TTC549 (cell line): ENCODE measurements at regions not wholly inside any gene's neighbourhood (a gene's known extent, or its start where the extent isn't known, plus 50 kb on each side); places are given as distances from the start of the nearest gene placed in this dataset.

Source experiments
- FAIRE-seq: peaks from 2 replicates; lab custom pipeline; 2012; peaks lifted over from hg19 to GRCh38; lab: Jason Lieb, UNC

DNA sequence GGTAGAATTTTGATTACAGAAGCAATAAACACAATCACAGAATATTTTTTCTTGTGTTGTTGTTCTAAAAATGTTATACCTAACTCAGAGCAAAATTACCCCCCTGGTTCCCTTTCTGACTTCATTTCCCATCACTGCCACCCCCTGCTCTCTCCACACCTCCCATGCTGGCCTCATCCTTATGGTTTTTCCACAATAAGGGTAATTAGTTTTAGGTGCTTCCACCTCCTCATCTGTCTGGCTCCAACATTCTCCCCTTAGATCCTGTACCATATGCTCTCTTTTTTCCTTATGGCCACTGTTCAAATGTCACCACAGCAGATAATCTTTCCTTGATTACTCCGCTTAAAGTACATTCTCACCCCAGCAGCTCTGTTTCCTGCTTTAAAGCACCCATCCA, 2208.6 kb downstream of the MRPL39 start:
- no peak for FAIRE-seq

DNA sequence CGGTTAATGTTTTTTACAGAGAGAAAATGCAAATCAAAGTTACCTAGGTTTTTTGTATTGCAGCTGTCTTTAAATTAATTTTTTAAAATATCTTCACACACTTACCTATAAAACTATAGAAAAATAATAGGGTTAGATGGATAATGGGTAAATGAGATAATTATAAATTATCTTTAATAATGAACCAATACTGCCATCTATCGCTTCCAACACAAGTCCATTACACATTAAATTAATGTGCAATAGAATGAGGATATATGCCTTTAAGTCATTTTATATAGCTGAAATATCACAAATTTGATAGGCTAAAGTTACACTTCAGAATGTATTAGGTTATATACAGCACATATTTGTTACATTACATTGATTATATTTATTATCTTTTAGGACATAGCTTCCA, 2212.8 kb downstream of the MRPL39 start:
- no peak for FAIRE-seq

DNA sequence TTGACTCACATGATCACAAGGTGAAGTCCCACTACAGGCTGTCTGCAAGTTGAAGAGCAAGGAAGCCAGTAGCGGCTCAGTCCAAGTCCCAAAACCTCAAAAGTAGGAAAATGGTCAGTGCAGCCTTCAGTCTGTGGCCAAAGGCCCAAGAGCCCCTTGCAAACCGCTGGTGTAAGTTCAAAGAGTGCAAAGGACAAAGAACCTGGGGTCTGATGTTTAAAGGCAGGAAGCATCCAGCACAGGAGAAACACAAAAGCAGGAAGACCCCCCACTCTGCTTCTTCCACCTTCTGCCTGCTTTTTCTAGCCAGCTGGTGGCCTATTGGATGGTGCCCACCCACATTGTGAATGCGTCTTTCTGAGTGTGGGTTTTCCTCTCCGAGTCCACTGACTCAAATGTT, 2222.6 kb downstream of the MRPL39 start:
- no peak for FAIRE-seq

DNA sequence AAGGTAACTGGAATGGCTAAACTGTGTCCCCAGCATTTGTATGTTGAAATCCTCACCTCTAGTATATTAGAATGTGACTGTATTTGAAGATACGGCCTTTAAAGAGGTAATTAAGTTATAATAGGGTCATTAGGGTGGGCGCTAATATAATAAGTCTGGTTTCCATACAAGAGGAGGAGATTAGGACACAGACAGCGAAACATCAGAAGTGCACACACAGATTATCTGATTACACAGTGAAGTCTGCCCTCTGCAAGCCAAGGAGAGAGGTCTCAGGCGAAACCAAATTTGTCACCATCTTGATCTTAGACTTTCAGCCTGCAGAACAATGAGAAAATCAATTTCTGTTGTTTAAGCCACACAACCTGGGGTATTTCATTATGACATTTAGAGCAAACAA, 2233.1 kb downstream of the MRPL39 start:
- no peak for FAIRE-seq

GRCh38 chr21:23356905-23357304, 2250.4 kb downstream of the MRPL39 start:
- no peak for FAIRE-seq

DNA sequence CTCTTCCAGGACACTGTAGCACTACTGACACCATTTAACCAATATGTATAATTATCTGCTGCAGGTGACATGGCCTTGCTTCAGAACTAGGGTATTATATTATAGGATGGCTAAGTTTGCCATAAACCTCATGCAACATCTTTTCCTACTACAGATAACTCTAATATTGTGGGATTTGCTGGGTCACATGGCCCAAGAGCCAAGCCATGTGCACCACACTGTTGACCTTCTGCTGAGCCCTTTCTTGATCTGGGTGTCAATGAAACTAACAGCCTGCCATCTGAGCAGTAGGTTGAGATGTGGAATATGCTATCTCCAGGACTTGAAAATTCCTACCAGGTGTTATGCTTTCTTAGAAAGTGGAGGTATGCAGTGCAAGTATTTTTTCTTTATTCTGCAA, 2291.1 kb downstream of the MRPL39 start:
- FAIRE-seq, result no peak

GRCh38 chr21:23308741-23309140, 2298.5 kb downstream of the MRPL39 start:
- FAIRE-seq, result no peak

DNA sequence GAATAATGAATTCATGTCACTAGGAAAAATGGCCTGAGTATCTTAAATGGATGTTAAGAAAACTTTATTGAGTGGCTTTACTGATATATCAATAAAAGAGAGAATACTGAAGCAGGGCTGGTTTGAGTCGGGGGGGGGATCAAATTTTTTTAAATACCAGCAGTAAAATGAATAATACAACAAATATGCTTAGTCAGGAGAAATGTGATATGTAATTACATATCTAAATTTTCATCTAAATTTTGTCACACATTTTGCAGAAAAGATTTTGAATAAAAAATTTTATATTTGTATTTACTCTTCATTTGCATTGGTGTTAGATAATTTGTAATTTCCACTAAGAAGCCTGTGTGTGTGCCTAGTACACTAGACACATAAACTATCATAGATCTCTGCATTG, 2300.2 kb downstream of the MRPL39 start:
- FAIRE-seq, result no peak

GRCh38 chr21:23292292-23292691, 2294.1 kb downstream of the NCAM2 start:
- FAIRE-seq, result no peak

- FAIRE-seq, result no peak
Measured at GRCh38 chr21:23281917-23282316, 2283.7 kb downstream of the NCAM2 start.

- no peak for FAIRE-seq
Measured at GRCh38 chr21:23249760-23250159, 2251.6 kb downstream of the NCAM2 start.

DNA sequence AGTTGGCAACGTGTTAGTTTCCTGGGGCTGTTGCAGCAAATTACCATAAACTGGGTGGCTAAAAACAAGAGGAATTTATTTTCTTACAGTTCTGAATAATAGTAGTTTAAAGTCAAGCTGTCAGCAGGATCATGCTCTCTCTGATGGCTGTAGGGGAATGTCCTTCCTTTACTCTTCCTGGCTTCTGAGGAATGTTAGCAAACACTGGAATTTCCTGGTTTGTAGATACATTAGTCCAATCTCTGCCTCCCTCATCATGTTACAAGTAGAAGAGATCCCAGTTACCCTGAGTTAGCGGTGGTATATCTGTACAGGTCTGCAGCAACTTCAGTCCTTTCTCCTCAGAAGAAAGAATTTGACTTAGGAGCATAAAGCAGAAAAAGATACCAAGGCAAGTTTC, 2249.1 kb downstream of the NCAM2 start:
- FAIRE-seq, result no peak

GRCh38 chr21:23245255-23245654, 2247.0 kb downstream of the NCAM2 start:
- no peak for FAIRE-seq

- no peak for FAIRE-seq
Measured at GRCh38 chr21:23223882-23224281, 2225.7 kb downstream of the NCAM2 start.

- FAIRE-seq, result no peak
Measured at GRCh38 chr21:23218667-23219066, 2220.5 kb downstream of the NCAM2 start.

DNA sequence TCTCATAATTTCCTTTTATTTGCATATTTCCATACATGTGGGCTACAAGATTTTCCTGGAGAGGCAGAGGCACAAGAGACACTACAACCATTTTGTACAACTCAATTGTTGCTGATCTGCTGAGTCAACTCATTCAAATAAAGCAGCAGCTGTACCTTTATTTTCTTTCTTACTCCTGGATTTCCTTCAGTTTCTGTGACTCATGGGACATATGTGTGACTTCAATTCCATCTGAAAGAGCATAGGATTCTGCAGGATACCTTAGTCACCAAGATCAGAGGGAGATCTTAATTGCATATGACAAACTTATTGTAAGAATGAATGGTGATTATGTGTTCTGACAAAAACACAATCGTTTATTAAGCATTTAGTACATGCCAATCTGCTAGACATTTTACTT, 2219.4 kb downstream of the NCAM2 start:
- FAIRE-seq, result no peak

DNA sequence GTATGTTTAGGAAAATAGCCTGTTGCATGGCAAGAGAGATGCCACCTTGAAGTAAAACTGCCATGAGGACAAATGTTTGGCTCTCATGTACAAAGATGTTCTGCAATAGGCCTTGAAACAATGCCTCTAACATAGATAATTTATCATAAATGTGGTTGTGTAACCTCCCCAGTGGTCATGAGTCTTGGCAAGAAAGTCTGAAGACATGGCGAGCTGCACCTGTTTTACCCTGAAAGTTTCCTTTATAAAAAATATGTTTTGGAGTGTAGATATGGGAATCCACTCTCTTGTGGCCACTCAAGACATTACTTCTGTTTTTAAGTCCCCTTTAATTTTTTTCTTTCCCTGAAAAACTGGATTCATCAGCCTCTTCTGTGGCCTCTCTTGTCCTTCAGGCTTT, 2217.1 kb downstream of the NCAM2 start:
- no peak for FAIRE-seq
